GM23338 (cell line): ENCODE measurements at regions not wholly inside any gene's neighbourhood (a gene's known extent, or its start where the extent isn't known, plus 50 kb on each side); places are given as distances from the start of the nearest gene placed in this dataset.

Experiments
- CREB1 ChIP-seq: fragments of 250-450 bp; sonication (Bioruptor Pico); IDR thresholded peaks from 2 replicates; pipeline ENCODE4 v1.5.0; 2020; ENCODE audit warnings: low read depth, mild to moderate bottlenecking, moderate library complexity
- EZH2 ChIP-seq: fragments of 200-600 bp; sonication (generic); IDR thresholded peaks from one replicate; pipeline ENCODE4 v1.8.0; 2017; ENCODE audit warnings: antibody characterized with exemption, mild to moderate bottlenecking, low read depth; ENCODE audit not compliant: unreplicated experiment
- EZH2phosphoT487 ChIP-seq: fragments of 200-600 bp; sonication (generic); IDR thresholded peaks from one replicate; pipeline ENCODE4 v1.8.1; 2018; ENCODE audit warnings: antibody characterized with exemption; ENCODE audit not compliant: unreplicated experiment
- POLR2AphosphoS5 ChIP-seq: IDR thresholded peaks from 2 replicates; pipeline ENCODE4 v1.6.1; 2016; ENCODE audit warnings: antibody characterized with exemption, low read depth
- STAT1 ChIP-seq: IDR thresholded peaks from one replicate; pipeline ENCODE4 v1.6.1; 2016; ENCODE audit warnings: antibody characterized with exemption; ENCODE audit not compliant: unreplicated experiment
- ZNF114 ChIP-seq: fragments of 250-450 bp; sonication (Bioruptor Pico); IDR thresholded peaks from 2 replicates; pipeline ENCODE4 v1.5.0; 2020; ENCODE audit warnings: mild to moderate bottlenecking, moderate library complexity
- ZNF331 ChIP-seq: fragments of 250-450 bp; sonication (Bioruptor Pico); IDR thresholded peaks from 2 replicates; pipeline ENCODE4 v1.5.0; 2020; ENCODE audit warnings: low read depth, mild to moderate bottlenecking, moderate library complexity
- TF ChIP-seq, protein P1 (sequence below), 2 experiments: fragments of 200-600 bp in 1 of 2; sonication (generic) in 1 of 2; conservative IDR thresholded peaks; 2 replicates each; pipeline versions ENCODE4 v1.5.1 to v1.6.1; 2016 to 2017; ENCODE audit warnings: antibody characterized with exemption in 2 of 2, low read depth in 2 of 2, mild to moderate bottlenecking in 2 of 2, moderate library complexity in 1 of 2
- TF ChIP-seq, protein P2 (sequence below): IDR thresholded peaks from one replicate; pipeline ENCODE4 v1.6.1; 2018; ENCODE audit warnings: antibody characterized with exemption; ENCODE audit not compliant: unreplicated experiment
- TF ChIP-seq, protein P3 (sequence below): IDR thresholded peaks from 2 replicates; pipeline ENCODE4 v1.6.1; 2016; ENCODE audit warnings: antibody characterized with exemption

DNA sequence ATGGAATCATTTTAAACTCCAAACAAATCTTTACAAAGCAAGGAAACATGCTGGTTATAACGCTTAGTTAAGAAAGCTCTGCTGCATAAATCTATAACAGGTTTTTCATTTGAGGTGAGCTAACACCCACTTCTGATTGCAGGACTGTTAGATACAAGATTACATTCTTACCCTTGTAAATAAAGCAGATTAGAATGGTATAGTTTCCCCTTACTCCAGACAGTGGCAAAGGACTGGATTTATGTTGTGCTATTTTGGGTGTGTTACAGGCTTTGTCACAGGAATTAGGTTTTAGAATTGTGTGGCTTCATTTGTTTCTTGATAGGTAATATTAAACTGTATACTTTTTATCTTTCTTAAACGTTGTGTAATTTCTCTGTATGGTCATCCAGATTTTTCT, 487.6 kb downstream of the ZWINT start:
- TF ChIP-seq, protein P1, sequence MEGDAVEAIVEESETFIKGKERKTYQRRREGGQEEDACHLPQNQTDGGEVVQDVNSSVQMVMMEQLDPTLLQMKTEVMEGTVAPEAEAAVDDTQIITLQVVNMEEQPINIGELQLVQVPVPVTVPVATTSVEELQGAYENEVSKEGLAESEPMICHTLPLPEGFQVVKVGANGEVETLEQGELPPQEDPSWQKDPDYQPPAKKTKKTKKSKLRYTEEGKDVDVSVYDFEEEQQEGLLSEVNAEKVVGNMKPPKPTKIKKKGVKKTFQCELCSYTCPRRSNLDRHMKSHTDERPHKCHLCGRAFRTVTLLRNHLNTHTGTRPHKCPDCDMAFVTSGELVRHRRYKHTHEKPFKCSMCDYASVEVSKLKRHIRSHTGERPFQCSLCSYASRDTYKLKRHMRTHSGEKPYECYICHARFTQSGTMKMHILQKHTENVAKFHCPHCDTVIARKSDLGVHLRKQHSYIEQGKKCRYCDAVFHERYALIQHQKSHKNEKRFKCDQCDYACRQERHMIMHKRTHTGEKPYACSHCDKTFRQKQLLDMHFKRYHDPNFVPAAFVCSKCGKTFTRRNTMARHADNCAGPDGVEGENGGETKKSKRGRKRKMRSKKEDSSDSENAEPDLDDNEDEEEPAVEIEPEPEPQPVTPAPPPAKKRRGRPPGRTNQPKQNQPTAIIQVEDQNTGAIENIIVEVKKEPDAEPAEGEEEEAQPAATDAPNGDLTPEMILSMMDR (conservative IDR thresholded peaks at IDR 0.05; ENCODE audit: low read depth in 2 of 2) = no peak
- TF ChIP-seq EZH2 (no peak), EZH2phosphoT487 (no peak), POLR2AphosphoS5 (no peak), CREB1 (CRISPR knock-in tag) (no peak), ZNF114 (CRISPR knock-in tag) (no peak), STAT1 (no peak), ZNF331 (no peak)
- TF ChIP-seq, protein P2, sequence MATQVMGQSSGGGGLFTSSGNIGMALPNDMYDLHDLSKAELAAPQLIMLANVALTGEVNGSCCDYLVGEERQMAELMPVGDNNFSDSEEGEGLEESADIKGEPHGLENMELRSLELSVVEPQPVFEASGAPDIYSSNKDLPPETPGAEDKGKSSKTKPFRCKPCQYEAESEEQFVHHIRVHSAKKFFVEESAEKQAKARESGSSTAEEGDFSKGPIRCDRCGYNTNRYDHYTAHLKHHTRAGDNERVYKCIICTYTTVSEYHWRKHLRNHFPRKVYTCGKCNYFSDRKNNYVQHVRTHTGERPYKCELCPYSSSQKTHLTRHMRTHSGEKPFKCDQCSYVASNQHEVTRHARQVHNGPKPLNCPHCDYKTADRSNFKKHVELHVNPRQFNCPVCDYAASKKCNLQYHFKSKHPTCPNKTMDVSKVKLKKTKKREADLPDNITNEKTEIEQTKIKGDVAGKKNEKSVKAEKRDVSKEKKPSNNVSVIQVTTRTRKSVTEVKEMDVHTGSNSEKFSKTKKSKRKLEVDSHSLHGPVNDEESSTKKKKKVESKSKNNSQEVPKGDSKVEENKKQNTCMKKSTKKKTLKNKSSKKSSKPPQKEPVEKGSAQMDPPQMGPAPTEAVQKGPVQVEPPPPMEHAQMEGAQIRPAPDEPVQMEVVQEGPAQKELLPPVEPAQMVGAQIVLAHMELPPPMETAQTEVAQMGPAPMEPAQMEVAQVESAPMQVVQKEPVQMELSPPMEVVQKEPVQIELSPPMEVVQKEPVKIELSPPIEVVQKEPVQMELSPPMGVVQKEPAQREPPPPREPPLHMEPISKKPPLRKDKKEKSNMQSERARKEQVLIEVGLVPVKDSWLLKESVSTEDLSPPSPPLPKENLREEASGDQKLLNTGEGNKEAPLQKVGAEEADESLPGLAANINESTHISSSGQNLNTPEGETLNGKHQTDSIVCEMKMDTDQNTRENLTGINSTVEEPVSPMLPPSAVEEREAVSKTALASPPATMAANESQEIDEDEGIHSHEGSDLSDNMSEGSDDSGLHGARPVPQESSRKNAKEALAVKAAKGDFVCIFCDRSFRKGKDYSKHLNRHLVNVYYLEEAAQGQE = no peak
- TF ChIP-seq, protein P3, sequence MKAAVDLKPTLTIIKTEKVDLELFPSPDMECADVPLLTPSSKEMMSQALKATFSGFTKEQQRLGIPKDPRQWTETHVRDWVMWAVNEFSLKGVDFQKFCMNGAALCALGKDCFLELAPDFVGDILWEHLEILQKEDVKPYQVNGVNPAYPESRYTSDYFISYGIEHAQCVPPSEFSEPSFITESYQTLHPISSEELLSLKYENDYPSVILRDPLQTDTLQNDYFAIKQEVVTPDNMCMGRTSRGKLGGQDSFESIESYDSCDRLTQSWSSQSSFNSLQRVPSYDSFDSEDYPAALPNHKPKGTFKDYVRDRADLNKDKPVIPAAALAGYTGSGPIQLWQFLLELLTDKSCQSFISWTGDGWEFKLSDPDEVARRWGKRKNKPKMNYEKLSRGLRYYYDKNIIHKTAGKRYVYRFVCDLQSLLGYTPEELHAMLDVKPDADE = no peak
